ENCODE measurements at regions not wholly inside any gene's neighbourhood (a gene's known extent, or its start where the extent isn't known, plus 50 kb on each side); places are given as distances from the start of the nearest gene placed in this dataset.

DNA sequence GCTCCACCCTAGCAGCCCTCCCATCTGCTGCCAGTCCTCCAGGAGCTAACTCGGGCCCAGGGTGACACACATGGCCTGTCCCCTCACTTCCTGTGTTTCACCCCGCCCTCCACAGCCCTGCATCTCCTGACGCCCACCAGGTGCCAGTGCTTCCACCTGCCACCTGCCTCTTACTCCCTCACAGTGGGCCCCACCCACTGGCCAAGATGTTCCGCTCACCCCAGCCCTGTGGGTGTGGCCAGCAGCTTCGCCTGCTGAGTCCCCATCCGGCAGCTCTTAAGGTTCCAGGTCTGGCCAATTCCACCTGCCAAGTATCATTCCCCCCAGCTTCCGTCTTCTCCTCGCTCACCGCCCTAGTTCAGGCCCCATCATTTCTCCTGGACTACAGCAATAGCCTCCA lies 184.1 kb downstream of the MBOAT1 start:
- DNase-seq = no peak

DNA sequence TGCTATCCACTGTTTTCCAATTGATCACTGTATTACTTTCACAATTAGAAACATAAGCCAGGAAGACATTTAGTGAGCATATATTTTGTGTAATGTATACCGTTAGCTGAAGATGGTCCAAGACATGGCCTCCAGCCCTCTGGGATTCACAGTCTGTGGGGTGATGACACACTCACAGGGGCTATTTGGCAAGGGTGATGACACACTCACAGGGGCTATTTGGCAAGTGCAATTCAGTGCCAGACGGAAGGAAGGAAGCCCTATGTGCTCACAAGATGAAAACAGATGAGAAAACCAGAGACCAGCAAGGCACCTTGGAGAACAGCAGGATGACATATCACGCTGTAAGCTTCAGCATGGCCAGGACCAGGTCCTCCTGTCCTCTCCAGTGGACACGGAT lies 183.7 kb downstream of the MBOAT1 start:
- no peak for DNase-seq

DNA sequence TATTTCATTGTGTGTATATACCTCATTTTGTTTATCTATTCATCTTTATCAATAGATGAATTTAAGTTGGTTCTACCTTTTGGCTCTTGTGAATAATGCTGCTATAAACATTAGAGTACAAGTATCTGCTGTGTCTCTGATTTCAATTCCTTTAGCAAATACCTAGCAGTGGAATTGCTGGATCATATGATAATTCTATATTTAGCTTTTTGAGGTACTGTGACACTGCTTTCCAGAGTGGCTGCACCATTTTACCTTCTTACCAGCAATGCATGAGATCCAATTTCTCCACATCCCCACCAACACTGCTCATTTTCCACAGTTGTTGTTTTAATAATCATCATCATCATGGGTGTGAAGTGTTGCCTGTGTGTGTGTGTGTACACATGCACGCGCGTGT lies 182.3 kb downstream of the MBOAT1 start:
- DNase-seq = no peak

DNA sequence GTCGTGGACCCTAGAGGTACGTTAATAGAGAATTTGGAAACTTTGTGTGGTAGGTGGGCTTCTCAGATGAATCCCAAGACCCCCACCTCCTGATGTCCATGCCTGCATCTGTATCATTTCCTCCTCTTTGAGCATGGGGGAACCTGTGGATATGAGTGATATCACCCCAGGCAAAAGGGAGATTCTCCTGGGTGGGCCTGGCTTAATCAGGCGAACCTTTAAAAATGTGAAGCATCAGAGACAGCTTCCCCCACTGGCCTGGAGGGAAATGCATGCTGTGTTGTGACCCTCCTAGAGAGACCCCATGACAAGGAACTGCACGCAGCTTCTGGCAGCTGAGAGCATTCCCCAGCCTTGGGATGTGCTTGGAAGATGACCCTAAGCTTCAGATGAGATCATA lies 180.9 kb downstream of the MBOAT1 start:
- DNase-seq = no peak

DNA sequence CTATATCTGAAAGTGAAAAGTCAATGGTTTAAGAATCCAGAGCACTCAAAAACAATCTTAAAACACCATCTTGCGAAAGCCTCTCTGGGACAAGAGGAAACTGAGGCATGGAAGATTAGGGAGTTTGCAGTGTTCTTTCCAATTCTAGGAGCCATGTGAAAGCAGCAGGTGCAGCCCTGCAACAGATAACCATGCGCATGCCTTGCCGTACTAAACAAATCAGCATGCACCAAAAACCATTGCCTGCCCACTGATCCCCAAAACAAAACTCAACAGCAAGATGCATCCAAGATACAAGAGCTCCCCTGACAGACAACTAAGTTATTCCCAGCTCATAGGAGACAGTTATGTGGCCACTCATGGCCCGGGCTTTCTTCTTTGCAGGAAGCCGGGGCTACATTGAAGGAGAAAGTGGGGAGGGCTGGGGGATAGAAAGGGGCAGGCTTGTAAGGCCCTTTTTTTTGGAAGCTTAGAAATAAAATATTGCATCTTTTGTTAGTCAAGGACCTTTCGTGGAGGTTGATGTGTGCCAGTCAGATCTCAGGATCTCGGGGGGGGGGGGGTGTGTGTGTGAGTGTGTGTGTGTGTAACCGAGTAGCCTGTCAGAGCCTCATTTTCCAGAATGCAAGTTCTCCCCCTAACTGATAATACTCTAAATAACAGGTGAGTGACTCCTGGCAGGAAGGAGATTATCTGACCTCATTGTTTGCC lies 178.4 kb downstream of the MBOAT1 start:
- DNase-seq = no peak

DNA sequence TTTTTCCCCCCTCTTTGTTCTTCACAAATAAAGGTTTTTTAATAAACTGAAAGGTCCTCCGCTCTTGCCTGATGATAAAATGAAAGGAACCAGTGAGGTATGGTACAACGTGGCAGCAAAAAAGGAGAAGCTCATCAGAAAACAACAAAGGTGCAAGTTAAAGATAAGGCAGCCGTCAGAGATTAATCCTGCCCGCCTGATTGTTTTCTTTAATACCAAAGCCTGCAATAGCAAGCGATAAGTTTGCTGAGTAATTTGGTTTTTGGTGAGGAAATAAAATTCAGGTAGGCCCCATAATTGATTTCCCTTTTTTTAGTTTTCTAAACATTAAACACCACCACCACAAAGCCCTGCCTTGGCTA lies 177.9 kb downstream of the MBOAT1 start:
- no peak for DNase-seq

DNA sequence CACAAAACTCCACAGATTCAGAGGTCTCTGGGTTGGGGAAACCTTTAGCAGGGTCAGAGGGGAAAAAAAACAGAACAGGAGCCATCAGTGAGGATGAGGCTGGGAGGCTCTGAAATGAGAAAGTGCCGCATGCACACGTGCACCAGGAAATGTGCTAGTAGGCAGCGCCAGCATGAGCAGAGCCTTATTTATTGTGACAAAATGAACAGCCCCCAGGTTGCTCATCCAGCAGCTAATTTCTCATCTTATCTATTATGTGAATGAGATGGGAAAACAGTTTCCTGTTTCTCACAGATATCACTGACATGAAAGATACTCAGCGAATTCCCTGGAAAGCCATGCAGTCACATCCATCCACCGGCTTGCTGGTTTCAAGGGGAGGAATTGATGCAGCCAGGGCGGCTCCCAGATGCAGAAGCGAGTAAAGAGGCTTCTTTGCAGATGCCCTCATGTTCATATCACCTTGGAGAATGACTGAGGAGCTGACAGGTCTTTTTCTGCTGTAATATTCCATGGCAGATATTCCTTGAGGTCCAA lies 176.1 kb downstream of the MBOAT1 start:
- DNase-seq = no peak

DNA sequence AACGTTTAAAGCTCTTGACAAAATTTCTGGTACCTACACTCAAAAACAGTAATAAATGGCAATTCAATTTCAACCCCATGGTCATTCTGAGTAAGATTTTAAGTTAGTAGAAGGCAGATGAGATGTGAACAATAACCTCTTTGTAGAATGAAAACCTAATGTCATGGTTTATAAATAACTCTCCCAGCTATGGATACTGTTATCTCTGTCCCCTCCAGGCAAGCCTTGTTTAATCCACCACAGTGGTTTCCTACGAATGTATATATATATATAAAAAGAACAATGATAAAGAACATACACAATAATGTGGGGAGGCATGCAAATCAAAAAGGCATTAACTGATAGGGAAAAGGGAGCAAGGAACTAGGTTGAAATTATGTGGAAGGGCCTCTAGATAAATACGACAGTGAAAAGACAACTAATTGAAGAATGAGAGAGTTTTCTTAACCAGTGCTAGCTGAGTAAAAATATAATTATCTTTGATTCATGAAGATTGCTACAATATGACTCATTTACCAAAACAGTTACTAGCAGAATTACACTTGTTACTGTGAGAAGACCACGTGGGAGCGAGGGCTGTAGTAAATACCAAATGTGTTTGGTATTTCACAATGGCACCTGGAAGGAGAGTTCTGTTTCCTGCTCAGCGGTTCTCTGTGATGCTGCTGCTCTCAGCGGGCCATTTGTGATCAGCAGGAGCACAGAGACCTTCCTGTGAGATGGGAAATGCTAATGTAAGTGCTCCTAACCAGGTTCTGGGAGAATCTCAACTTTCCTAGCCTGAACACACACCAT lies 173.7 kb downstream of the MBOAT1 start:
- DNase-seq = no peak

DNA sequence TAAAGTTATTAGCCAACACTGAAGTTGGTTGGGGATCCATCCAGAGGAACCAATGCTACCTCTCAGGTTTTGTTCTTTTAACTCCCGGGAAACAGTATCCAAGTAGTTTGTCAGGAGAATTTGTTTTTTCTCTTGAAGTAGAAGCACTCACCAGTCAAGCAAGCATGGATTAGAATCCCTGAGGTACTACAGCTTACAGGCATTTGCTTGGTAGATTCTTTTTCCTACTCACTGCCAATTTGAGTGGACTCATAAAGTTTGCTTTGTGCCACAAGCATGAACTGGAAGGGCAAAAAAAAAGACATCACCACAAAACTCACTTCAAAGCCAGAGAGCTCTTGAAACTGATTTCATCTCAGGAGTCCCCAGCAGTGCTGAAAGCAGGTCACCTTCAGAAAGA lies 167.4 kb downstream of the MBOAT1 start:
- DNase-seq = no peak

All from DMS 273 treated with DMSO at 0.1 percent for 48 hours (cell line).